ENCODE measurements at regions not wholly inside any gene's neighbourhood (a gene's known extent, or its start where the extent isn't known, plus 50 kb on each side); places are given as distances from the start of the nearest gene placed in this dataset.

GRCh38 chr21:17048974-17049373 lies 463.9 kb upstream of the CXADR start:
- Mint-ChIP-seq H3K9me3 (ENCODE audit: low read depth) (peaks cover 9% of the 10 kb centered on the region), H3K4me1 (ENCODE audit: low read depth) (peaks cover 26% of the 10 kb centered on the region), H3K4me3 (ENCODE audit: unreplicated experiment) (no peak overlapping the region), H3K27ac (ENCODE audit: unreplicated experiment) (no peak overlapping the region), H3K36me3 (ENCODE audit: low read depth) (peaks cover 5% of the 10 kb centered on the region), H3K27me3 (ENCODE audit: low read depth) (no peaks in the 10 kb centered on the region)
- no peak for TF ChIP-seq CTCF (IDR thresholded peaks at IDR 0.05)
- no peak for DNase-seq (ENCODE audit: low spot score)

- Mint-ChIP-seq H3K4me3 (ENCODE audit: unreplicated experiment) (no peak overlapping the region), H3K27me3 (ENCODE audit: low read depth) (no peaks in the 10 kb centered on the region), H3K4me1 (ENCODE audit: low read depth) (peaks cover 25% of the 10 kb centered on the region), H3K36me3 (ENCODE audit: low read depth) (peaks cover 5% of the 10 kb centered on the region), H3K27ac (ENCODE audit: unreplicated experiment) (no peak overlapping the region), H3K9me3 (ENCODE audit: low read depth) (peaks cover 9% of the 10 kb centered on the region)
- no peak for DNase-seq (ENCODE audit: low spot score)
- TF ChIP-seq CTCF (IDR thresholded peaks at IDR 0.05), result no peak
These were observed 462.7 kb upstream of the CXADR start for GRCh38 chr21:17050156-17050555.

GRCh38 chr21:17050646-17051045 lies 462.2 kb upstream of the CXADR start:
- H3K4me1 Mint-ChIP-seq (ENCODE audit: low read depth), result peaks cover 23% of the 10 kb centered on the region
- H3K36me3 Mint-ChIP-seq (ENCODE audit: low read depth), result peaks cover 5% of the 10 kb centered on the region
- DNase-seq (ENCODE audit: low spot score), result no peak
- H3K27ac Mint-ChIP-seq (ENCODE audit: unreplicated experiment), result no peak overlapping the region
- H3K9me3 Mint-ChIP-seq (ENCODE audit: low read depth), result peaks cover 9% of the 10 kb centered on the region
- no peaks in the 10 kb centered on the region for H3K27me3 Mint-ChIP-seq (ENCODE audit: low read depth)
- no peak for TF ChIP-seq CTCF (IDR thresholded peaks at IDR 0.05)
- H3K4me3 Mint-ChIP-seq (ENCODE audit: unreplicated experiment), result no peak overlapping the region

GRCh38 chr21:17051054-17051453 lies 461.8 kb upstream of the CXADR start:
- no peak for TF ChIP-seq CTCF (IDR thresholded peaks at IDR 0.05)
- no peak for DNase-seq (ENCODE audit: low spot score)

GRCh38 chr21:17053321-17053720 lies 459.5 kb upstream of the CXADR start:
- TF ChIP-seq CTCF (IDR thresholded peaks at IDR 0.05), result no peak
- DNase-seq (ENCODE audit: low spot score), result no peak
- no peaks in the 10 kb centered on the region for H3K9me3 Mint-ChIP-seq (ENCODE audit: low read depth)
- peaks cover 23% of the 10 kb centered on the region for H3K4me1 Mint-ChIP-seq (ENCODE audit: low read depth)
- peaks cover 1% of the 10 kb centered on the region for H3K36me3 Mint-ChIP-seq (ENCODE audit: low read depth)
- no peak overlapping the region for H3K4me3 Mint-ChIP-seq (ENCODE audit: unreplicated experiment)
- H3K27ac Mint-ChIP-seq (ENCODE audit: unreplicated experiment), result no peak overlapping the region
- H3K27me3 Mint-ChIP-seq (ENCODE audit: low read depth), result peaks cover 8% of the 10 kb centered on the region

More at GRCh38 chr21:17051054-17051453, 461.8 kb upstream of the CXADR start:
- Mint-ChIP-seq H3K4me1 (ENCODE audit: low read depth) (peaks cover 23% of the 10 kb centered on the region), H3K27me3 (ENCODE audit: low read depth) (peaks cover 2% of the 10 kb centered on the region), H3K9me3 (ENCODE audit: low read depth) (peaks cover 9% of the 10 kb centered on the region), H3K36me3 (ENCODE audit: low read depth) (peaks cover 5% of the 10 kb centered on the region), H3K4me3 (ENCODE audit: unreplicated experiment) (no peak overlapping the region), H3K27ac (ENCODE audit: unreplicated experiment) (no peak overlapping the region)

All from chondrocyte (in vitro differentiated cells).